IMR-90 (cell line): ENCODE measurements at regions not wholly inside any gene's neighbourhood (a gene's known extent, or its start where the extent isn't known, plus 50 kb on each side); places are given as distances from the start of the nearest gene placed in this dataset.

Experiments
- ATAC-seq: fragments of 200-7000 bp; cut with Tn5 transposase; 2 replicates; pipeline ENCODE4 v1.9.1; 2020; ENCODE audit warnings: low read depth, mild to moderate bottlenecking, moderate library complexity
- BruUV-seq: library from RNA; stranded (reverse); fragments of 400-500 nt; replicated peaks from 2 replicates; lab custom pipeline; 2021; lab: Mats Ljungman, UMichigan
- CTCF ChIA-PET: fragments of 300-600 bp; formaldehyde crosslinking; extraction: SDS; loops from one replicate; lab custom pipeline; 2021; ENCODE audit warnings: antibody characterized with exemption; lab: Yijun Ruan, JAX
- POLR2A ChIA-PET: fragments of 300-600 bp; sonication (Branson Sonifier 250); formaldehyde crosslinking; loops from one replicate; lab custom pipeline; 2022; ENCODE audit warnings: antibody characterized with exemption; ENCODE audit not compliant: unreplicated experiment; lab: Charles Lee
- DNase-seq: peaks from one replicate; pipeline ENCODE4 v3.0.0; 2013
- H2AFZ ChIP-seq: replicated peaks from 2 replicates; pipeline ENCODE3; 2013; ENCODE audit warnings: low read length, mild to moderate bottlenecking; ENCODE audit not compliant: poor library complexity
- H2AK5ac ChIP-seq: 2 replicates; pipeline ENCODE4 v1.6.1; 2013; ENCODE audit warnings: low read depth, low read length, inconsistent platforms
- H2AK9ac ChIP-seq: replicated peaks from 2 replicates; pipeline ENCODE3; 2013; ENCODE audit warnings: mild to moderate bottlenecking, low read depth, low read length, moderate library complexity; ENCODE audit not compliant: poor library complexity
- H2BK120ac ChIP-seq: 2 replicates; pipeline ENCODE4 v1.6.1; 2013; ENCODE audit warnings: low read depth, low read length, inconsistent platforms
- H2BK15ac ChIP-seq: 3 replicates; pipeline ENCODE4 v1.6.1; 2013; ENCODE audit warnings: low read depth, low read length, inconsistent platforms
- H2BK20ac ChIP-seq: 2 replicates; pipeline ENCODE4 v1.6.1; 2013; ENCODE audit warnings: low read depth, mild to moderate bottlenecking, inconsistent platforms, low read length, moderate library complexity
- H2BK5ac ChIP-seq: 2 replicates; pipeline ENCODE4 v1.6.1; 2013; ENCODE audit warnings: mild to moderate bottlenecking, low read depth, low read length, inconsistent platforms; ENCODE audit not compliant: poor library complexity, severe bottlenecking
- H3K14ac ChIP-seq: replicated peaks from 2 replicates; pipeline ENCODE4 v1.6.1; 2013; ENCODE audit warnings: low read depth, low read length, inconsistent platforms
- H3K18ac ChIP-seq: 2 replicates; pipeline ENCODE4 v1.6.1; 2013; ENCODE audit warnings: low read depth, low read length, control low read depth
- H3K23ac ChIP-seq: 2 replicates; pipeline ENCODE4 v1.6.1; 2013; ENCODE audit warnings: low read depth, low read length, inconsistent platforms
- H3K27ac ChIP-seq: 2 replicates; pipeline ENCODE4 v1.5.1; 2013; ENCODE audit warnings: mild to moderate bottlenecking, control low read depth, low read length; ENCODE audit not compliant: insufficient read depth
- H3K27me3 ChIP-seq: 2 replicates; pipeline ENCODE4 v1.6.1; 2013; ENCODE audit warnings: low read length; ENCODE audit not compliant: control insufficient read depth, insufficient read depth
- H3K36me3 ChIP-seq: 2 replicates; pipeline ENCODE4 v1.6.1; 2013; ENCODE audit warnings: low read length, mixed read lengths; ENCODE audit not compliant: control insufficient read depth, insufficient read depth
- H3K4ac ChIP-seq: 2 replicates; pipeline ENCODE4 v1.6.1; 2013; ENCODE audit warnings: low read depth, low read length, inconsistent platforms
- H3K4me1 ChIP-seq: 2 replicates; pipeline ENCODE4 v1.6.1; 2013; ENCODE audit warnings: low read length, mixed read lengths; ENCODE audit not compliant: control insufficient read depth, insufficient read depth
- H3K4me2 ChIP-seq: 2 replicates; pipeline ENCODE4 v1.6.1; 2013; ENCODE audit warnings: low read depth, mild to moderate bottlenecking, control low read depth, low read length, moderate library complexity
- H3K4me3 ChIP-seq: 2 replicates; pipeline ENCODE4 v1.5.1; 2013; ENCODE audit warnings: low read depth, mild to moderate bottlenecking, control low read depth, low read length, moderate library complexity; ENCODE audit not compliant: insufficient read depth
- H3K56ac ChIP-seq: 2 replicates; pipeline ENCODE4 v1.6.1; 2013; ENCODE audit warnings: low read length, inconsistent platforms; ENCODE audit not compliant: insufficient read depth; ENCODE audit errors: extremely low read depth
- H3K79me1 ChIP-seq, 2 experiments: 2 replicates each; pipeline ENCODE4 v1.6.1; 2013; ENCODE audit warnings: low read length in 2 of 2, inconsistent platforms in 1 of 2, low read depth in 1 of 2
- H3K9ac ChIP-seq: 2 replicates; pipeline ENCODE4 v1.6.1; 2013; ENCODE audit warnings: low read depth, low read length, control low read depth
- H3K9me1 ChIP-seq: 2 replicates; pipeline ENCODE4 v1.6.1; 2013; ENCODE audit warnings: low read length, inconsistent platforms; ENCODE audit not compliant: insufficient read depth
- H3K9me3 ChIP-seq: 2 replicates; pipeline ENCODE4 v1.6.1; 2013; ENCODE audit warnings: low read length; ENCODE audit not compliant: control insufficient read depth, insufficient read depth
- H4K20me1 ChIP-seq: 2 replicates; pipeline ENCODE4 v1.6.1; 2013; ENCODE audit warnings: low read length, inconsistent platforms; ENCODE audit not compliant: insufficient read depth
- H4K5ac ChIP-seq: 2 replicates; pipeline ENCODE4 v1.6.1; 2013; ENCODE audit warnings: mild to moderate bottlenecking, low read depth, low read length, control low read depth
- H4K8ac ChIP-seq, 2 experiments: 2 replicates each; pipeline ENCODE4 v1.6.1; 2013; ENCODE audit warnings: low read depth in 2 of 2, low read length in 2 of 2, control low read depth in 1 of 2, inconsistent platforms in 1 of 2
- H4K91ac ChIP-seq: 2 replicates; pipeline ENCODE4 v1.6.1; 2013; ENCODE audit warnings: low read depth, low read length, inconsistent platforms; ENCODE audit not compliant: insufficient read depth
- BHLHE40 ChIP-seq: fragments of 150-350 bp; IDR thresholded peaks from 2 replicates; pipeline ENCODE4 v1.6.1; 2016; ENCODE audit warnings: mild to moderate bottlenecking, low read depth, low read length
- CHD1 ChIP-seq: IDR thresholded peaks from 2 replicates; pipeline ENCODE4 v1.6.1; 2012; ENCODE audit warnings: low read depth, low read length, improper control_type of control experiment
- FOS ChIP-seq: fragments of 150-350 bp; IDR thresholded peaks from 2 replicates; pipeline ENCODE4 v1.6.1; 2016; ENCODE audit warnings: low read depth, low read length
- MXI1 ChIP-seq: IDR thresholded peaks from 2 replicates; pipeline ENCODE4 v1.6.1; 2012; ENCODE audit warnings: low read depth, mild to moderate bottlenecking, low read length, moderate library complexity, borderline replicate concordance
- SMC3 ChIP-seq: fragments of 150-350 bp; IDR thresholded peaks from 2 replicates; pipeline ENCODE4 v1.6.1; 2016; ENCODE audit warnings: low read depth, mild to moderate bottlenecking, antibody characterized with exemption, low read length, moderate library complexity
- WGBS, 2 experiments: methylation state at CpG; one replicate each; pipeline versions ENCODE4 v1.1.5 to v1.1.7; 2013; ENCODE audit warnings: missing lambda C conversion rate in 2 of 2; ENCODE audit not compliant: insufficient read length in 1 of 2; ENCODE audit errors: extremely low coverage in 2 of 2; 5-methylcytosine and 5-hydroxymethylcytosine counted together
- dilution Hi-C: fragments of 300-500 bp; cut with HindIII; formaldehyde crosslinking; loops from one replicate; pipeline ENCODE4 v1.14.3; 2018; ENCODE audit warnings: low sequenced_read_pairs; ENCODE audit not compliant: unreplicated experiment
- in situ Hi-C: fragments of 300-500 bp; cut with MboI; formaldehyde crosslinking; loops from 3 replicates; pipeline ENCODE4 v1.14.3; 2019; ENCODE audit warnings: low sequenced_read_pairs, inconsistent platforms, mixed read lengths
- intact Hi-C: fragments of 100-400 bp; cut with micrococcal nuclease; formaldehyde crosslinking; loops from 2 replicates; pipeline ENCODE4 v1.10.0; 2022
- TF ChIP-seq, protein P1 (sequence below): conservative IDR thresholded peaks from 2 replicates; pipeline ENCODE4 v1.5.1; 2012; ENCODE audit warnings: mild to moderate bottlenecking, low read depth, low read length, improper control_type of control experiment
- TF ChIP-seq, protein P2 (sequence below): fragments of 150-350 bp; IDR thresholded peaks from 2 replicates; pipeline ENCODE4 v1.6.1; 2017; ENCODE audit warnings: mild to moderate bottlenecking, antibody characterized with exemption, low read length, low read depth

- no peaks in the 10 kb centered on the region for H3K79me1 ChIP-seq
- peak overlapping the region; percentile 79 for H2BK5ac ChIP-seq
- ATAC-seq = no peak; the same call in 1 of the 2 replicates
- H3K18ac ChIP-seq = peak overlapping the region; percentile 95; the same call in 1 of the 2 replicates
- peak overlapping the region; percentile 73 for H3K4ac ChIP-seq
- dilution Hi-C loops = no loop called here
- peak; percentile 36 for DNase-seq
- no peak overlapping the region for H3K27ac ChIP-seq
- no peak overlapping the region for H3K56ac ChIP-seq
- peak overlapping the region; percentile 58; the same call in 1 of the 2 replicates for H3K4me2 ChIP-seq
- H4K20me1 ChIP-seq = no peaks in the 10 kb centered on the region
- H3K4me1 ChIP-seq = peaks cover 3% of the 10 kb centered on the region; the same call in 1 of the 2 replicates
- CTCF ChIA-PET = no interaction called here
- in situ Hi-C loops = no loop called here
- no peaks in the 10 kb centered on the region for H3K9me3 ChIP-seq
- no peak overlapping the region for H3K4me3 ChIP-seq
- H3K23ac ChIP-seq = peak overlapping the region; percentile 53; the same call in 1 of the 2 replicates
- H2BK20ac ChIP-seq = peak overlapping the region; percentile 73
- intact Hi-C loops = no loop called here
- peak overlapping the region; percentile 89; the same call in 1 of the 2 replicates for H4K5ac ChIP-seq
- 0 out of 2 replicates have a peak overlapping the region, but pooled peaks have one; percentile 31 for H4K91ac ChIP-seq
- H3K14ac ChIP-seq = peak overlapping the region; percentile 68; the same call in 1 of the 2 replicates
- H2AK9ac ChIP-seq = no peak overlapping the region
- H3K36me3 ChIP-seq = no peaks in the 10 kb centered on the region
- H2AFZ ChIP-seq = no peak overlapping the region
- POLR2A ChIA-PET = no interaction called here
- peak overlapping the region in 1 of 2 experiments; percentile 54; a peak in 1 of 4 replicates for H4K8ac ChIP-seq
- no peak for TF ChIP-seq SMC3
- TF ChIP-seq BHLHE40 = no peak
- TF ChIP-seq FOS = no peak
- TF ChIP-seq, protein P1, sequence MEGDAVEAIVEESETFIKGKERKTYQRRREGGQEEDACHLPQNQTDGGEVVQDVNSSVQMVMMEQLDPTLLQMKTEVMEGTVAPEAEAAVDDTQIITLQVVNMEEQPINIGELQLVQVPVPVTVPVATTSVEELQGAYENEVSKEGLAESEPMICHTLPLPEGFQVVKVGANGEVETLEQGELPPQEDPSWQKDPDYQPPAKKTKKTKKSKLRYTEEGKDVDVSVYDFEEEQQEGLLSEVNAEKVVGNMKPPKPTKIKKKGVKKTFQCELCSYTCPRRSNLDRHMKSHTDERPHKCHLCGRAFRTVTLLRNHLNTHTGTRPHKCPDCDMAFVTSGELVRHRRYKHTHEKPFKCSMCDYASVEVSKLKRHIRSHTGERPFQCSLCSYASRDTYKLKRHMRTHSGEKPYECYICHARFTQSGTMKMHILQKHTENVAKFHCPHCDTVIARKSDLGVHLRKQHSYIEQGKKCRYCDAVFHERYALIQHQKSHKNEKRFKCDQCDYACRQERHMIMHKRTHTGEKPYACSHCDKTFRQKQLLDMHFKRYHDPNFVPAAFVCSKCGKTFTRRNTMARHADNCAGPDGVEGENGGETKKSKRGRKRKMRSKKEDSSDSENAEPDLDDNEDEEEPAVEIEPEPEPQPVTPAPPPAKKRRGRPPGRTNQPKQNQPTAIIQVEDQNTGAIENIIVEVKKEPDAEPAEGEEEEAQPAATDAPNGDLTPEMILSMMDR = no peak
- TF ChIP-seq MXI1 = no peak
- TF ChIP-seq, protein P2, sequence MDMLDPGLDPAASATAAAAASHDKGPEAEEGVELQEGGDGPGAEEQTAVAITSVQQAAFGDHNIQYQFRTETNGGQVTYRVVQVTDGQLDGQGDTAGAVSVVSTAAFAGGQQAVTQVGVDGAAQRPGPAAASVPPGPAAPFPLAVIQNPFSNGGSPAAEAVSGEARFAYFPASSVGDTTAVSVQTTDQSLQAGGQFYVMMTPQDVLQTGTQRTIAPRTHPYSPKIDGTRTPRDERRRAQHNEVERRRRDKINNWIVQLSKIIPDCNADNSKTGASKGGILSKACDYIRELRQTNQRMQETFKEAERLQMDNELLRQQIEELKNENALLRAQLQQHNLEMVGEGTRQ = no peak
- no peak for TF ChIP-seq CHD1
- no CpG with 5 or more reads among the region's 2 CpGs for WGBS, 2 experiments
- H3K27me3 ChIP-seq = no peaks in the 10 kb centered on the region
- H3K9me1 ChIP-seq = no peaks in the 10 kb centered on the region
- no peak overlapping the region for H3K9ac ChIP-seq
- peak overlapping the region; percentile 83; the same call in 1 of the 2 replicates for H2AK5ac ChIP-seq
- peak overlapping the region; percentile 90 for H2BK120ac ChIP-seq
- no TSS peak for BruUV-seq
- H2BK15ac ChIP-seq = no peak overlapping the region
These were observed 551.7 kb upstream of the GJE1 start for GRCh38 chr6:141580988-141581552.
